Right lobe of liver (tissue), 4 donors: ENCODE measurements at regions not wholly inside any gene's neighbourhood (a gene's known extent, or its start where the extent isn't known, plus 50 kb on each side); places are given as distances from the start of the nearest gene placed in this dataset.

Experiments used
- CTCF ChIP-seq, 4 donors: fragments of 200-600 bp in 3 of 4; fragments of 450-650 bp in 1 of 4; IDR thresholded peaks; one replicate each; pipeline versions ENCODE4 v1.5.1 to v1.8.0; 2016 to 2022; ENCODE audit warnings: antibody characterized with exemption in 4 of 4, mild to moderate bottlenecking in 2 of 4
- POLR2A ChIP-seq: fragments of 450-650 bp; IDR thresholded peaks from one replicate; pipeline ENCODE4 v1.6.1; 2017; ENCODE audit warnings: antibody characterized with exemption, mild to moderate bottlenecking
- donor health status: DM: no; HTN: no; CAD: no.
- donor health status: DM: no; HTN: no; CAD: no.
- donor health status: DM: no; HTN: yes; CAD: no.

GRCh38 chr15:46552316-46552715, 917.5 kb downstream of the SQOR start:
- TF ChIP-seq CTCF (IDR thresholded peaks at IDR 0.05) (no peak), POLR2A (no peak)
